Inflammatory macrophage treated with lipopolysaccharide for 4 hours (primary cell): ENCODE measurements at regions not wholly inside any gene's neighbourhood (a gene's known extent, or its start where the extent isn't known, plus 50 kb on each side); places are given as distances from the start of the nearest gene placed in this dataset.
A peak's percentile ranks its signal among the peaks of the same experiment; 100 is the strongest.

Experiments used
- DNase-seq: peaks from one replicate; pipeline ENCODE4 v3.0.0-alpha.2; 2020

DNA sequence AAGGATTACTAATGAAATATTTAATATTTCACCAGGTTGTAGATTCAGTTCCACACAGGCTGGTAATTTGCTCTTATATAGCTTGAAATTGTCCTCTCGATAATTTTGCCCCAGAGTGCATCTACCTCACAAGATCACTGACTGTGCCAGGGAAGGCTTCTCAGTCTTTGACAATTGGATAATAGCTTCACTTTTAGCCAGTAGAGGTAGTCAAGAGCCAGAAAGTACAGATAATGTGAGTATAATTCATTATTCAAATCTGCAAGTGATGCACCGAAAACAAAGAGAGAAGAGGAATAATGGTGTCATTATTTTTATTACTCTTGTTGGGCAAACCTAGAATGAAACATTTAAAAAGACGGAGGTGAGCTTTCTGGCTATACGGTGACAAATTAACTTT is 292.8 kb downstream of the EN1 start:
- no peak for DNase-seq

DNA sequence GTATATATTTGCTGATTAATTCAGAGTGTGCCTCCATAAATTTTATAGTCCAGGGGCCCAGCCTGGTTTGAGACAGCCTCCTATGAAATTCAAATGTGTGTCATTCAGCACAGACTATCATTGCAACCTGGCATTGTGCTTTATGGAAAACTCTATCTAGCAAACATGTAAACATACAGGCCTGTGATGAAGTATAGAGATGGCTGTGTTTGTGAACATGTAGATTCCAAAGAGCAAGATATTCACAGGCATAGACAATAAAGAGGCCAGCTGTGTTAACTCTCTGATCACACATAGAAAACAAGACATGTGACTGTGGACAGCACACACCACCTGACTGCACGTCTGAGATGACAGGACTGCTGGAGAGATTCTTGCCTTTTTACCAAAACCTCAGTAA is 297.9 kb downstream of the EN1 start:
- DNase-seq: no peak

- no peak for DNase-seq
These were observed 298.5 kb downstream of the EN1 start for GRCh38 chr2:118548880-118549488.

GRCh38 chr2:118539290-118539689 is 308.2 kb downstream of the EN1 start:
- peak; percentile 15 for DNase-seq

- no peak for DNase-seq
These were observed 311.1 kb downstream of the EN1 start for GRCh38 chr2:118536306-118536705.

GRCh38 chr2:118535818-118536212 is 311.6 kb downstream of the EN1 start:
- no peak for DNase-seq

GRCh38 chr2:118535171-118535817 is 312.2 kb downstream of the EN1 start:
- no peak for DNase-seq

DNA sequence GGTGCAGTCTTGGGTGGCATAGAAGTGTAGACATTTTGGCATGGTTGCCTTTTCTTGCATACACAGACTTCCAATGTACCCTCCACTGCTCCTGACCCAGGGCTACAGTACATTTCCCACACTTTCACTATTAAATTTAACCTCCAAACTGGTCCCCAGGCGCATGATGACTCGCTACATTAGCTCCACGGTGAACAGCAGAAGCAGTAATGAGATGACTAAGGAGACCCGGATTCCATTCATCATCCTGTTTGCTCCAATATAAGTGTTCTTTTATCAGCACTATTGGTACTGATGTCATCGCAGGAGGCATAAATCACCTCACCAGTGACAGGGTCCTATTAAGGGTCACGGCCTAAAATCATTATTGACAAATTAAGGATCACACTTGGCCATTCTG is 316.5 kb downstream of the EN1 start:
- DNase-seq: no peak

- no peak for DNase-seq
These were observed 317.4 kb downstream of the EN1 start for GRCh38 chr2:118529908-118530599.

DNA sequence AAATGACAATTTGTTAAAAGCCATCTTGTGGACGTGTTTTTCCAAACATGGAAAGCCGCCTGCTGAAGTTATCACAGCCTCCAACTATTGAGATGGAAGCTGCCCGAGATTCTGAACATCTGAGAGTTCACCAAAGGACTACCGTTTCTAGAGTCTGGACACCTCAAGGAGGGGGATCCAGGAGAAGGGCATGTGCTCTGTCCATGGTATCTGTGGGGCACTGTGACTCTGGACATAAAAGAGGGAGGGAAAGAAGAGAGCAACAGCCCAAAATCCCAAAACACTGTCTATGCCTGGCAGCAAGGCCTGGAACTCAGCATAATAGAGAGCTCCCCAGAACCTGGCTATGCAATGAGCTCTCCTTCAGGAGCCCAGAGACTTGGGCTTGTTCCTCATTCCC is 319.9 kb downstream of the EN1 start:
- no peak for DNase-seq

- no peak for DNase-seq
These were observed 322.1 kb downstream of the EN1 start for GRCh38 chr2:118525346-118525745.

DNA sequence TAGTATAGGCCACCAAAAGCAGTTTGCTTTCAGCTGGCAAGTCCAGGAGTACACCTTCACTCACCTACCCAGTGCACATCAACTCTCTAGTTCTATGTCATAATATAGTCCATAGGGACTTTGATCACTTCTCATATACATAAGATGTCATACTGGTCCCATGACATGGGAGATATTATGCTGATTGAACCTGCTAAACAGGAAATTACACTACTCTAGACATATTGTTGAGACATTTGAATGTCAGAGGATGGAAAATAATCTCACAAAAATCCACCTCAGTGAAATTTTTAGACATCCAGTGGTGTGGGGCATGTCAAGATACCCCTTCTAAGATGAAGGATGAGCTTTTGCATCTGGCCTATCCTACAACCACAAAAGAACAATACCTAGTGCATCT is 322.5 kb downstream of the EN1 start:
- DNase-seq: no peak

DNA sequence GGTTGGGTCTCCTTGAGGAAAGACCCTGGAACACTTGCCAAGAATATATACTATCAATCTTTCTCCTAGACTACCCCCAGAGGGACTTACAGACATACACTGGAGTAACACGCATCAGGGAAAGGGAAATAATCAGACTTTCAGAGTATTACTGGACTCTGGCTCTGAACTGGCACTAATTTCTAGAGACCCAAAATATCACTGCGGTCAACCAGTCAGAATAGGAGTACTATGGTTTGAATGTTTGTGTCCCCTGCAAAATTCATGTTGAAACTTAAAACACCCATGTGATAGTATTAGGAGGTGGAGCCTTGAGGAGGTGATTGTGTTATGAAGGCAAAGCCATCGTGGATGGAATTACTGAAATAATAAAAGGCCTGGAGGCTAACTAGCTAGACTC is 323.7 kb downstream of the EN1 start:
- no peak for DNase-seq

- DNase-seq: no peak
These were observed 325.5 kb downstream of the EN1 start for GRCh38 chr2:118521960-118522359.

GRCh38 chr2:118521272-118521671 is 326.2 kb downstream of the EN1 start:
- DNase-seq: no peak

DNA sequence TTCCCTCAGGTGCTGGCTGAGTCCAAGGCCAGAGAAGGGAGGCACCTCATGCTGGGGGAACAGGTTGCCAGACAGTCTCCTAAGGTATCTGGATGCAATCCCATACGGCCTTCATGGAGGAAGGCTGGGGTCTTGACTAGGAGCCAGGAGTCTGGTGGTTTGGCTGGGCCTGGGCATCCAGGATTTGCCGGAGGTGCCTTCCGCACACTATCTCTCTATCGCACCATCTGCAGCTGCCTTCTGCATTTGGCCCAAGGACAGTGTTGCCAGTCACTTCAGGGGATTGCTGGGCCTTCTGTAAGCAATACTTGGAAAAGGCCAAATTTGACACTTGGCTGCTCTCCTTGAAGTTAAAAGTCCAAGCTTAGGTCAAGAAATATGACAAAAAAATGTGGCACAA is 327.2 kb downstream of the EN1 start:
- DNase-seq: no peak

- no peak for DNase-seq
These were observed 327.9 kb downstream of the EN1 start for GRCh38 chr2:118519511-118519910.

DNA sequence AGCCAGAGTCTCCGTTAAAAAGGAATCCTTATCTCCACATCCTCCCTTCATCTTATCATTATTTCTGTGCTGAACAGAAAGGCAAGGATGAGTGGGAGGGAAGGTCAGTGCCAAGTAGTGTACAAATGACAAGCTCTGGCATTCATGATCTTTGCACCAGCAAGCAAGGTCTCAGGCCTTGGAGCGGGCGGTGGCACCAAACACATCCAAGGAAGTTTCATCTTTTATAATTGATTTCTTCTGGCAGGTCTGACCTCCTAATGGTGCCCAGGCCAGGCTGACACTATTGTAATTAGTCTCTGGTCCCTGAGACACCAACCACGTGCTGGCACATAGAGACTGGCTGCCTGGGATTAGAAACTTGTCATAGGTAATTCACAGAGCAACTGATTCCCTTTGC is 336.6 kb downstream of the EN1 start:
- no peak for DNase-seq

DNA sequence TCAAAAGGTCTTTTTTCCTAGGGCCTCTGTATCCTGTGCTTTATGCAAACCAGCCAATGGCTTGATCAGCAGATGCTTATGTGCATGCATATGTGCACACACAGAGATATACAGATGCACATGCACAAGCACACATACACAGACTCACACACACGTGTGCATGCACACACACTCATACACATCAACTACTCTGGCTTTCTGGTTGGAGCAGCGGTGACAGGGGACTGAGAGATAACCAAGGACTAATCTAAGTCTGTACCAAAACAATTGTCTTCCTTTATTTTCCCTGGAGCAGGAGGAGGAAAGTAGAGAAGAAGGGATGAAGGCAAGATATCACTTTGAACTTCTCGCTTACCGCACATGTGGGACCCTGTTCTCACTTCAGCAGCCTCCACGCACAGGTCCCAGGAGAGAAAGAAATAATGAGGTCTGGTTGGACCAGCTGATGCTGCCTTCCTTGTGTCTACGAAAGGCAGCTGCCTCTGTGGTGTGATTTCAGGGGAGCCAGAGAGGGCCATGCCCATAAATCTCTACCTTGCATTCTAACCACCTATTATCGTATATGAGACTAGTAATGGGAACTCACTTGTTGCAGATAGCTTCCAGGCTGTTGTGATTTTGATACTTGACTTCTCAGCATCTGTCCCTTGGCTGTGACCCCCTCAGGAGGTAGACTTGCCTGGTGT is 338.0 kb downstream of the EN1 start:
- no peak for DNase-seq

DNA sequence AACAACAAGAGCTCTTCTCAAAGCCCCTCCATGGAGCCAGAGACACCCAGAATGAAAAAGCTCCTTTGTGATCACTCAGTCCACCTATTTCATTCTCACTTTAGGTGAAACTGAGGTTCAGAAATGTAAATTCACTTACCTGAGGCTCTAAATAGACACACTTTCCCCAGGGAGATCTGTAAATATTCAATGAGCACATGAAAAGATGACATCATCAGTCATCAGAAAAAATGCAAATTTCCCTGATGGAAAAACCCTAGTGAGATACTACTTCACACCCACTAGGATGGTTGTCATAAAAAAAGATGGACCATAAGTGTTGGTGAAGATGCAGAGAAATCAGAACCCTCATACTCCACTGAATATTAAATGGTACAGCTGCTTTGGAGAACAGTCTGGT is 339.2 kb downstream of the EN1 start:
- no peak for DNase-seq

DNA sequence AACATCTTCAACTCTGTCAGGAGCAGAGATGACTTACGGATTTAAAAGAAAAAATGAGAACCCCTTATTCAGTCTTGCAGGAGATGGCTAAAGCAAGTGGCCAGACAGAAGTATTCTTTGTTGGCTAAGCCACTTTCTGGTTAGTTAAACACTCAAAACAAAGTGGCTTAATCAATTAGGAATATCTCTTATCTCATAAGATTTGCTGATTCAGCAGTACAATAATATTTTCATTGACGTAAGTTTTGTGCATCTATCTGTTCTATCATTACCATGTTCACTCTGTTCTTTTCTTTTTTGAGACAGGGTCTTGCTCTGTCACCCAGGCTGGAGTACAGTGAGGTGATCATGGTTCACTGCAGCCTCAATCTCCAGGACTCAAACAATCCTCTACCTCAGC is 342.0 kb downstream of the EN1 start:
- no peak for DNase-seq

DNA sequence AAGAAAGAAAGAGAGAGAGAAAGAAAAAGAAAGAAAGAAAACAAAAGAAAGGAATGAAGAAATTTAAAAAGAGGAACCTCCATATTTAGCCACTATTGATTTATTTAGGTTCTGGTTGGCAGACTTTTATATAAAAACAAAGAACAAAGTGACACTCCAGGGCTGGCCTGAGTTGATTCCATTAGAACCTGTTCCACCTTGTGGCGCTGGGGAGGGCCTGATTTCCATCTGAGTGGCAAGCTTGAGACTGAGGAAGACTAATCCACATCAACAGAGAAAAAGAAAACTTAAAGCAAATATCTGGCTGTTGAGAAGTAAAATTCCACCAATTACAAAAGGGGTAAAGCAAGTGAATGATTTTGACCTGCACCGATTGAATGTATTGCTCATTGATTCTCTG is 345.3 kb downstream of the EN1 start:
- DNase-seq: no peak

DNA sequence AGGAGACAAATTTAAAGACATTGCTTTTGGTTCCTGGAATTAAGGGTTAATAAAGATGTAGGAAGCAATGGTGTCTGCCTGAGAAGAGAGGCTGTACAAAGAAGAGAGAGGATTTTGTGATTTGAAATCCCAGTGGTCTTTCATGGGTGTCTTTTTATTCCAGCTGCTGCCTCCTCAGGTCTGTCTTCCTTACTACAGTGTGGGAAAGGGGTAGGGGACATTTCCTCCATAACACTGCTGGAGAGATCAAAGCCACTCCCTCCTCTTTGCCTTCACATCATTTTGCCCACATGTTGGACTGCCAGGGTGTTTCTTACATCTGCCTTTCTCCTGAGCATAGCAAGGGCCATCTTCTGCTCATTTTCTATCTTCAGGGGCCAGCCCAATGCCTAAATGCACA is 348.5 kb downstream of the EN1 start:
- no peak for DNase-seq
